ENCODE measurements at regions not wholly inside any gene's neighbourhood (a gene's known extent, or its start where the extent isn't known, plus 50 kb on each side); places are given as distances from the start of the nearest gene placed in this dataset.

DNA sequence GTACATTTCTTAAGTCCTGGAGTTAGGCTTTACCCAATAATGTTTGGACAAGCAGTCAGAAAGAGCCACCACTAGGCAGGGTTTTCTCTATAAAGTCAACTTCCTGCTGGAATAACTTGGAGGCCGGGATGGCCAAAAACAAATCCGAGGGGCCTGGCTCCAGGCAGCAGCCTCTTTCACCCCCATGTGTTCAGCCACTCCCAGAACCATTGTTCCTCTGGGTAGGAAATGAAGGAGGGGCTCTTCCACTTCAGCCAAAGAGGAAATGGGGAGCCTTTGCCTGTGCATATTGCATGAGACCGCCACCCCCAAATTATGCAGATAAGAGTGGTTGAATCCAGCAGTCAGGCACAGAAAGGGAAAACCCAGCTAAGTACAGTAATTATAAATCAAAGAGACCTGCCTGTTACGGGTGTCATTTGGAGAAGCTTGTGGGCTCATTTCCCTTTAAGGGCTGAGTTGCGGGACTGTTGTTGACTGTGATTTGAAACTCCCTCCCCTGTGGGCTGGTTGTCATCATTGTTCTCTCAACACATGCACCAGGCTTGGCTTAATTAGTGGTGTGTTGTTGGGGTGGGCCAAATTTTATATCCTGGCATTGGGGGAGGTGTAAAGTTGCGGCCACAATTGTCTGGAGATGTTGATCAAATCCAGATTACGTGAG lies 212.8 kb upstream of the SOX11 start:
- H3K4me3 ChIP-seq (ENCODE audit: low read length) = no peak overlapping the region
- no peak for DNase-seq (ENCODE audit: low read depth)
- TF ChIP-seq, protein P1, sequence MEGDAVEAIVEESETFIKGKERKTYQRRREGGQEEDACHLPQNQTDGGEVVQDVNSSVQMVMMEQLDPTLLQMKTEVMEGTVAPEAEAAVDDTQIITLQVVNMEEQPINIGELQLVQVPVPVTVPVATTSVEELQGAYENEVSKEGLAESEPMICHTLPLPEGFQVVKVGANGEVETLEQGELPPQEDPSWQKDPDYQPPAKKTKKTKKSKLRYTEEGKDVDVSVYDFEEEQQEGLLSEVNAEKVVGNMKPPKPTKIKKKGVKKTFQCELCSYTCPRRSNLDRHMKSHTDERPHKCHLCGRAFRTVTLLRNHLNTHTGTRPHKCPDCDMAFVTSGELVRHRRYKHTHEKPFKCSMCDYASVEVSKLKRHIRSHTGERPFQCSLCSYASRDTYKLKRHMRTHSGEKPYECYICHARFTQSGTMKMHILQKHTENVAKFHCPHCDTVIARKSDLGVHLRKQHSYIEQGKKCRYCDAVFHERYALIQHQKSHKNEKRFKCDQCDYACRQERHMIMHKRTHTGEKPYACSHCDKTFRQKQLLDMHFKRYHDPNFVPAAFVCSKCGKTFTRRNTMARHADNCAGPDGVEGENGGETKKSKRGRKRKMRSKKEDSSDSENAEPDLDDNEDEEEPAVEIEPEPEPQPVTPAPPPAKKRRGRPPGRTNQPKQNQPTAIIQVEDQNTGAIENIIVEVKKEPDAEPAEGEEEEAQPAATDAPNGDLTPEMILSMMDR (IDR thresholded peaks at IDR 0.05; ENCODE audit: insufficient read depth, low read depth, low read length, missing control alignments) = no peak

- no peak overlapping the region for H3K4me3 ChIP-seq (ENCODE audit: low read length)
- no peak for DNase-seq (ENCODE audit: low read depth)
These were observed 209.3 kb upstream of the SOX11 start for GRCh38 chr2:5482929-5483331.

DNA sequence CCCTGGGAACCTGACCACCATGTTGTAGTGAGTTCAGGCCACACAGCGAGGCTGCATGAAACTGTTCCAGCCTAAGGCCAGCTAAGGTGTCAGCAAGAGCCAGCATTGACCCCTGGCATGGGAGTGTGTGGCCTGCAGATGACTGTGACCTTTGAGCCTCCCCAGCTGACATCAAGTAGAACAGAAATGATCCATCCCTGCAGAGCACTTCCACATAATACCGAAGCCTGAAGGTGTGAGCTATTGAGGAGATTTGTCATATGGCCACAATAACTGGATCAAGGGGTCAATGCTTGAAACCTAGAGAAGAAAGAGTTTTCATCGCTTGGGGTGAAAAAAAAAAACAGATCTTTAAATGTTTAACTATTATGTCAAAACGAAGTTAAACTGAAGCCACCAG lies 207.3 kb upstream of the SOX11 start:
- no peak overlapping the region for H3K4me3 ChIP-seq (ENCODE audit: low read length)
- TF ChIP-seq, protein P1 (IDR thresholded peaks at IDR 0.05; ENCODE audit: insufficient read depth, low read depth, low read length, missing control alignments) = no peak
- no peak for DNase-seq (ENCODE audit: low read depth)

More at GRCh38 chr2:5482929-5483331, 209.3 kb upstream of the SOX11 start:
- TF ChIP-seq, protein P1 (IDR thresholded peaks at IDR 0.05; ENCODE audit: insufficient read depth, low read depth, low read length, missing control alignments) = no peak

DNA sequence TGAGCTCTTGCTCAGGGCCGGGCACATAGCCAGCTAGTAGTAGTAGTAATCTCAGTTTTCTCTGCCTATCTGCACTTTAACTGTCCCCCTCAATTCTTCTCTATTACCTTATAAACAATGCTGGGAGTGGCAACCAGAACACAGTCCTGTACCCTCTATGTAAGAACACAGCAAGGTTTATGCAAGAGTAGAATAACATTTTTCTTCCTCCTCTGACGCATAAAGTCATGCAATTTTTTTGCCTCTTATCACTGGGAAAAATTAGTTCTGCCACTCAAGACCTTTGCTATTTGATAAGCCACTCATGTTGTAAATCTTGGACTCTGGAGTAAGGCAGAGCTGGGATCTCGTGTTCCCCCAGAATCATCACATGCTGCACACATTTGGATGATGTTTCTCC lies 200.7 kb upstream of the SOX11 start:
- DNase-seq (ENCODE audit: low read depth) = no peak
- TF ChIP-seq, protein P1 (IDR thresholded peaks at IDR 0.05; ENCODE audit: insufficient read depth, low read depth, low read length, missing control alignments) = no peak
- H3K4me3 ChIP-seq (ENCODE audit: low read length) = no peak overlapping the region

DNA sequence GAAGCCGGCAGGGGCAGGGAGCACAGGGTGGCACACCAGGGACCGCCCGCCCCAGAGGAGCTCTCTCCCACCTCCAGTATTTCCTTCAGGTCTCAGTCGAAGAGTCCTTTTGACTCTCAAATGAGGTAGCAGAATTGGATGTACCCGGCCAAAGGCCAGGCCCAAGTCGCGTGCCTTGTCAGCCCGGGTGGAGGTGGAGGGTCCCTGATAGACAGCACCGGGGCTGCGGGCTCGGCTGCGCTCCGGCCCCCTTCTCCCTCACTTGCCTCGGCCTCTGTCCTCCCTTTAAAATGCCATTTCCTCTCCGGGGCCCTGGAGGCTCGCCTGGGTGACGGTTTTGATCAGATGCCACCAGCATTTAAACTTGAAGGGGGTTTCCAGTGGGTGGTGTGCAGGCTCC lies 198.9 kb upstream of the SOX11 start:
- DNase-seq (ENCODE audit: low read depth) = no peak
- no peak overlapping the region for H3K4me3 ChIP-seq (ENCODE audit: low read length)
- TF ChIP-seq, protein P1 (IDR thresholded peaks at IDR 0.05; ENCODE audit: insufficient read depth, low read depth, low read length, missing control alignments) = no peak

DNA sequence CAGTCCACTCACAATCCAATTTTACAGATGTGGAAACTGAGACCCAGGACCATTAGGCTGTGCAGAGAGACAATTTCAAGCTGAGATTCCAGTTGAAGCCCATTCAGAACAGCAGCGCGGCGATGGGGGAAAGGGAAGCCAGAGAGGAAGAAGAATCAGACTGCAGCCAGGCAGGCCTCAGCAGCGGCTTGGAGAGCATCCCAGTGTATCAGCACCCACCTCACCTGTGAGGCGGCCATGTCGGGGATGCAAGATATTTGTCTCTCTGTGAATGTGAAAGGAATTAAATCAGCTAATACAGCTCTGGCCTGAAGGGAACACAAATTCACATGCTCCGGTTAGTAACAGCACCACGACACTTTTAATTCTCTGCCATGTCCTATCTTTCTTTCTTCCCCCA lies 198.0 kb upstream of the SOX11 start:
- TF ChIP-seq, protein P1 (IDR thresholded peaks at IDR 0.05; ENCODE audit: insufficient read depth, low read depth, low read length, missing control alignments) = no peak
- no peak for DNase-seq (ENCODE audit: low read depth)

DNA sequence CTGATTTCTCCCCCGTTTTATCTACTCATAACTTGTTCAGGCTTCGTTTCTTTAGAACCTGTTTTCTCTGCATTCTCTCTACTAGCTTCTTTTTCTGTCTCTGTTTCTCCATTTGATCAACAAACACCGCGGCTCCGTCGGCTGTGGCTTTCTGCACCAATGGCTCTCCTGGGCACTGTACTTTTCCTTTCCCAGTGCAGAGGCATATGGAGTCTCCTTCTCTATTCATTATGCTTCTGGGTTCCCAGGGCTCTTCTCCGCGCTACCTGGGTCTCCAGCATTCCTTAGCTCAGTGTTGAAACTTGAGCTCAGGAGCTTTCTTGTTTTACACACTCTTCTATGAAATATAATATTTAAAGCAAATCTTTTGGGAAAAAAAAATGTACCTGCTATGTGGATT lies 196.6 kb upstream of the SOX11 start:
- no peak for DNase-seq (ENCODE audit: low read depth)
- H3K4me3 ChIP-seq (ENCODE audit: low read length) = no peak overlapping the region
- TF ChIP-seq, protein P1 (IDR thresholded peaks at IDR 0.05; ENCODE audit: insufficient read depth, low read depth, low read length, missing control alignments) = no peak

More for the DNA sequence above, 198.0 kb upstream of the SOX11 start:
- no peak overlapping the region for H3K4me3 ChIP-seq (ENCODE audit: low read length)

All from epithelial cell of esophagus (primary cell).